ENCODE measurements at regions not wholly inside any gene's neighbourhood (a gene's known extent, or its start where the extent isn't known, plus 50 kb on each side); places are given as distances from the start of the nearest gene placed in this dataset.

DNA sequence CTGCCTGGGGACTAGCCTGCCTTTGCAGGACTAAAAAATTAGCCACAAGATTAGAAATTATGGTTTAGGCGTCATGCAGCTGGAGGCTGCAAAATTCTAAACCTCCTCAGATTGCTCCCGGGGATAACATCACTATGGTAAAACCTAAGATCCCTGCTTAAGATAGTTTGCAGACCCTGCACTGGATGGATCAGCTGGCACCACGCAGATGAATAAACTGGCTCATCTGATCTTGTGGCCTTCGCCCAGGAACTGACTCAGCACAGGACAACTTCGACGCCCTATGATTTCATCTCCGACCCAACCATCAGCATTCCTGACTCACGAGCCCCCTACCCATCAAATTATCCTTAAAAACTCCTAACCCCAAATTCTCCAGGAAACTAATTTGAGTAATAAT lies 482.4 kb downstream of the SPRY1 start:
- no peak for DNase-seq (ENCODE audit: low read depth)

DNA sequence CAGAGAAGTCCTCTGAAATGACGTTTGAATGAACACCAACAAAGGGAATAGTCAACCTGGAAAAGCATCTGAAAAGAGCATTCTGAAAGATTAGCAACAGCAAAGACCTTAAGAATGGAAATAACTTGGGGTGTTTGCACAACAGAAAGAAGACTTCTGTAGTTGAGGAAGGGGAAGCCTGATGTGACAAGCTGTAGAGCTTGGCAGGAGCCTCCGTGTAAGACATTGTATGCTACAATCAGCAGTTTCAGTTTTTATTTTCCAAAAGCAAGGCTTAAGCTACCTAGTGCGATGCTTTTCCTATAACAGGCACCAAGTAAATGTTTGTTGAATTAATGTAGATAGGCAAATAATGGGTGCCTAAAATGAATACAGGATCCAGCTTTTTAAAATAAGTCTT lies 484.0 kb downstream of the SPRY1 start:
- DNase-seq (ENCODE audit: low read depth): no peak

DNA sequence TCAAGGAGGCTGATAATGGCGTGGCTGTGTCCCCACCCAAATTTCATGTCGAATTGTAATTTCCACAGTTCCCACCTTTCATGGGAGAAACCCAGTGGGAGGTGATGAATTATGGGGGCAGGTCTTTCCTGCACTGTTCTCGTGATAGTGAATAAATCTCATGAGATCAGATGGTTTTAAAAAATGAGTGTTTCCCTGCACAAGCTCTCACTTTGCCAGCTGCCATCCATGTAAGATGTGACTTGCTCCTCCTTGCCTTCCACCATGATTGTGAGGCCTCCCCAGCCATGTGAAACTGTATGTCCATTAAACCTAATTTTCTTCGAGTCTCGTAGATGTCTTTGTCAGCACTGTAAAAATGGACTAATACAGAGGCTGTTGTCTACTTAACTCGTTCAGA lies 488.3 kb downstream of the SPRY1 start:
- no peak for DNase-seq (ENCODE audit: low read depth)

DNA sequence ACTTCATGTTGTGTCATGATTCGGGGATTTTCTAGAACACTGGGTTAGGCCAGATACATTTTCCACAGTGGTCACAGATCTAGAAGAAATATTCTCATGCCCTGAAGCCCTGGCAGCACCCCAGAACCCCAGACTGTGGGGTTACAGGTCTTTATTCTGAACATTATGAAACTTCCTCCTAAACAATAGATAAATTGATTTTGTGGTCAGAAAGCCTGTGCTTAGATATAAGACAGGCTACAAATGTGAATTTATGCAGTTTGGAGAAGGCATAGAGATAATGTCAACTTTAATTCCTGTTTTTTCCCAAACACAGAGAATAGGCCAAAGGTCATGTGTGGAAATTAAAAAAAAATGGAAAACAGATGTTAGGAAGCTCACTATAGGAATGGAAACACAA lies 492.9 kb downstream of the SPRY1 start:
- DNase-seq (ENCODE audit: low read depth): no peak

DNA sequence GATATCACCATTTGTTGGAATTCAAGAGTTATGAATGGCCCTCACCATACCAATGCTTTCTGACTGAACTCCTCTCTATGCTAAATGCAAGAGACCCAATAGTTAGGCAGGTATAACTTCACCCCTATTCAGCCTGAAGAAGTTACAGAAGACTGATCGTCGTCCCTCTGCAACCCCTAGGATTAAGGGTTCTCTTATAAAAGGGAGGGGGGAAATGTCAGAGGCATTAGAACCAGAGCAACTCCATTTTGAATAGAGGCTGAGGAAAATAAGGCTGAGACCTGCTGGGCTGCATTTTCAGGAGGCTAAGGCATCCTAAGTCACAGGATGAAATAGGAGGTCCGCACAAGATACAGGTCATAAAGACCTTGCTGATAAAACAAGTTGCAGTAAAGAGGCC lies 494.3 kb downstream of the SPRY1 start:
- no peak for DNase-seq (ENCODE audit: low read depth)

DNA sequence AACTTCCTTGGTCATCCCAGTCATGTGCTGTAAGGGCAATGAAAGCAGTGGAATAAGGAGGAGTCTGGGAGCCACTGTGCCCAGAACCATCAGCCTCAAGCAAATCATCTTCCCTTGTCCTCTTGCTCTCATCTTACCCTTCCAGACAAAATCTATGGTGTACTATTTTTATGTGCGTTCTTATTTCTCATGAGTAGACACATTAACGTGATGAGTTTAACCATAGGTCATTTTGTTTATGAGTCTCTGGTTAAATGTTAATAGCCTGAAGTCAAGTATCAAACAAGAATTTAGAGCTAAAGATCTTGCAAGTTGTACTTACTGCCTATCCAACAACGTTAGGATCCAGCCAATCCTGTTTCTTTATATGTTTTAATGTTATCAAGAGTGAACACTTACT lies 495.3 kb downstream of the SPRY1 start:
- DNase-seq (ENCODE audit: low read depth): no peak

DNA sequence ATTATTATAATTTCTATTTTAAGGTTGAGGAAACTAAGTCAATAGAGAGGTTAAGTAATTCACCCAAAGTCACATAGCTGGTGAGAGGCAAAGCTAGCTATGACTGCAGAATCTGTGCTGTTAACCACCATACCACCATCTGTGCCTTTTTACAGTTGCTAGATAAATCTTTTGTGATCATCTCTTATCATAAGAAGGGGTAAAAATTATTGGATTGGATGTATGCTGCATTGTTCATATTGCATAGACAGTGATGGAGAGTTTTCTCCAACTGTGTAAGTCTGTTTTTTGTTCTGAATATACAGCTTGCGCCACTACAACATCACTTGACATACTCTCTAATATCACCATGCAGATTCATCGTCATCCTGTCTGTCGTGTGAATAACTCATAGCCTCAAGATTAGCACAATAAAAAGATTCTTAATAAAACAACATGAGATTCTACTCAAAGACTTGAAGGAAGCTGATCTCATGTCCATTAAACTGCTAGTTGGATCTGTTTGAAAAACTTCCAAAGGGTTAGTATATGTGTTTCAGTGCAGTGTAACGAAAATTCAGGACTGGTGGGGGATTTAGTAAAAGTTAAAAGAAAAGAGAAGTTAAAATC lies 495.9 kb downstream of the SPRY1 start:
- no peak for DNase-seq (ENCODE audit: low read depth)

DNA sequence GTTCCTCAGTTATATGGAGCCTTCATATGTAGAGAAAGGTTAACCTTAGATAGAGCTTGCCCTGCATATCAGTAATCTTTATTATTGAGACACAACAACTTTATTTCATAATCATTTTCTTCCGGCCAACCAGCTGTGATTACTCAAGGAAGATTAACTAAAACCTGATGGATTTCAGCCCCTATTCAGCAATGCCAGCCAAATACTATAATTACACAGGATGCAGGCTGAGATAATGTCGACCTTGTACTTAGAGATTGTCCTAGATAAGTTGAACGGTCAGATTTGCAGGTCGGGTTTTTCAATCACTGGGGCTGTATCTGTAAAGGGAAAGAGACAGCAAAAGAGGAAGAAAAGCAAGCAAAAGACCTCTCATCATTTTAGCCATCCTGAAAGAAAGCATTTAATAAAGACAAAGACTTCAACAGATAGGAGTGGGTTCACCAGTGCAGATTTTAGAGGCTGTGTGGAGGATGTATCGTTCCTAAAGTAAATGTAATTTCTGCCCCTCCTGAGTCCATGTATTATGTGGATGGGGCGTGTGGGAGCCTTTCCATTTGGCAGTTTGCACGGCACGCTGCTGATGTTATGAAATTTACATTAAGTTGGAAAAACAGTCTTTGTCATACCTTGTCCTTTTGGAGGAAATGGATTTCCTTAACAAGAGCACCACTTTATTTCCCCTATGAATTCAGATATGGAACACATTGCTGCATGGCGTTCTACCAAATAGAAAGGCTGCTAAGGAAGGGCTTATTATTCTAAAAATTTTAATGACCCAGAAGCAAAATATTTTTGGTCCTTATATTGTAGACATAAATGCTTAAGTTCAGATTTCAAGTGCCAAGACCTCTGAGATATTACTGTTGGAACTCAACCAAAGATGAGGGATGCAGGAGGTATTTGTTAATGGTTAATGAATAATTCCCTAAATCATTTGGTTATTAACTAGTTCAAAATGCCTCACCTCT lies 496.7 kb downstream of the SPRY1 start:
- no peak for DNase-seq (ENCODE audit: low read depth)

DNA sequence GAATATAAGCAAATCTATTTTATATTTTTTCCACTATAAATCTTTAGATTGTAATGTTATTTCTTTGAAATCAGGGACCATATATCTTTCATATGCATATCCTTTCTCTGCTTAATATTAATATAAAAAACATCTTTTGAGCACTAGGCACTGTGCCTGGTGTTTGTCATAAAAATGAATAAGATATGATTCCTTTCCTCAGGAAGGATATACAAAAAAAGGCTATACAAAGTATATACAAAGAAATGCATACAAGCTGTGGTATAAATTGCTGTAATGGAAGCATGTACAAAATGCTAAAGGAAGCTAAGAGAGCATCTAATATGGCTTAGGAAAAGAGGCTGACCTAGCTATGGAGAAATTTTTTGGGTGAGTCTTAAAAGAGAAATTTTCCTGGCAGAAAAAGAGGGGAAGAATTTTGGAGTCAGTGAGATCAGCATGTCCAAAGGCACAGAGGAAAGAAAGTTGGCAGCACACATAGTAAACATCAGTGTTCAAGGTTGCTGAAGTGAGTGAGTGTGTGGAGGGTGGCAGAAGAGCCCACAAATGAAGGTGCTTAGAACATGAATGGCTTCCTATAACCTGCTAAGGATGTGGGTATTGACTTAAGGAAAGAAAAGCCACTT lies 500.0 kb downstream of the SPRY1 start:
- DNase-seq (ENCODE audit: low read depth): no peak

DNA sequence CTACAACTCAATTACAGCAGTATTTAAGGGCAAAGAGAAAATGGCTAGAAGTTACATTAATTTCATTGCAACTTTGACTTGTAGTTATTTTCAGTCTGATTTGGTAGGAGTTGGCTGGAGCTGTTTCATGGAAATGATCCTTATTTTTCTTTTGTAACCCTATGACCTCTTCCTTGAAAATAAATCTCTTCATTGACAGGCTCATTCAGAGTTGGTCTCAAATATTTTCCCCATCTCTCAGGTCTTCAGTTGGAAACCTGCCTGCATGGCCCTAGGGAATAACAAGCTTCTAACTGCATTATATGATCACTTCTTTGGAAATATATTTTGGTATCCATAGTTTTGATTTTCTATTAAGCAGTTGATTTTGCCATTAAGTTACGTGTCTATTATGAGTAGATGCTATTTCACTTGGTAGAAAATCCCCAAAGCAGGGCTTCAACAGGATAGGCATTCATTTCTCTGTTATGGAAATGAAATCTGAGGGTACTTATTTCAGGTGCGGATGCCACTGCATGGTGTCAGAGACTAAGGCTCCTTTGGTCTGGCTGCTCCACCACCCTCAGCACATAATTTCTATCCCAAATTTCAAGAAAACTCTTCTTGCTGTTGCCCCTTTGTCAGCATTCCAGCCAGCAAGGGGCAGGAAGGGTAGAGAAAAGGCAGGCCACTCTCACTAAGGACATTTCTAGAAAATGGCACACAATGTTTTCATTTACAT lies 502.5 kb downstream of the SPRY1 start:
- no peak for DNase-seq (ENCODE audit: low read depth)

DNA sequence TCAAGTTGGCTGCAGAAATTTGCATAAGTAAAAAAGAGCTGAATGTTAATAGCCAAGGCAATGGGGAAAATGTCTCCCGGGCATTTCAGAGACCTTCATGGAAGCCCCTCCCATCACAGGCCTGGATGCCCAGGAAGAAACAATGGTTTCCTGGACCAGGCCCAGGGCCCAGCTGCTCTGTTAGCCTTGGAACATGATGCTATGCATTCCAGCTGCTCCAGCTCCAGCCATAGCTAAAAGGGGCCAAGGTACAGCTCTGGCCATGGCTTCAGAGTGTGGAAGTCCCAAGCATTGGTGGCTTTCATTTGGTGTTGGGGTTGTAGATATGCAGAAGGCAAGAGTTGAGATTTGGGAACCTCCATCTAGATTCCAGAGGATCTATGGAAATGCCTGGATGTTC lies 508.3 kb downstream of the SPRY1 start:
- DNase-seq (ENCODE audit: low read depth): no peak

DNA sequence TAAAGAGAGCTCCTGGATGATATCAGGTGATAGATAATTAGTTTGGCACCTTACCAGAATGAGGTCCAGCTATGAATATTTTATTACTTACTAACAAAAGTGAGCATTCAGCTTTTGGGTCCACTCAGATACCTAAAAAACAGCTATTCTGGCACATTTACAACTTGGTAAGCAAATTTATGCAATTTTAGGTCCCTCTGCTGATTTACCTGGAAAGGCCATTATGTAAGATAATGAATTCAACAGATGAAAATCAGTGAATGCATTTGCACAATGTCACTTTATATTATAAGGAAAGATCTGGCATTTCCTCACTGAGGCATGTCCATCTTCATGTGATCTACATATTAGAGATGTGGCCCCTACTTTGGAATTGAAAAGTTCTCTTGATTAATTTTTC lies 517.0 kb downstream of the SPRY1 start:
- DNase-seq (ENCODE audit: low read depth): no peak

DNA sequence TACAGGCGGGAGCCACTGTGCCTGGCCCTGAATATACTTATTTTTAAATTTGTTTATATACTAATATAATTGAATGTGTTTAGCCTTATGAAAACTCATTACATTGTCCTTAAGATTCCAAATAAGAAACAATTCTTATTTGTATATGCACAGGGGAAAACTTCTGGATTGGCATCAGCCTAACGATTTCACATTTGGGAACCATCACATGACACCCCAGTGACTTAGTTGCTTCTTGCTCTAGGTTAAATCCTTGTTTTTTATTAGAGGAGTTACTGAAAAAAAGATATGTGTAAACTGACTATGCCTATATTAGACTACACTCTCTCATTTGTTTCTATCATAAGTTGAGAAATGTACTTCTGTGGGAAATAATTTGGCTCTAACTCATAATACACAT lies 520.2 kb downstream of the SPRY1 start:
- no peak for DNase-seq (ENCODE audit: low read depth)

DNA sequence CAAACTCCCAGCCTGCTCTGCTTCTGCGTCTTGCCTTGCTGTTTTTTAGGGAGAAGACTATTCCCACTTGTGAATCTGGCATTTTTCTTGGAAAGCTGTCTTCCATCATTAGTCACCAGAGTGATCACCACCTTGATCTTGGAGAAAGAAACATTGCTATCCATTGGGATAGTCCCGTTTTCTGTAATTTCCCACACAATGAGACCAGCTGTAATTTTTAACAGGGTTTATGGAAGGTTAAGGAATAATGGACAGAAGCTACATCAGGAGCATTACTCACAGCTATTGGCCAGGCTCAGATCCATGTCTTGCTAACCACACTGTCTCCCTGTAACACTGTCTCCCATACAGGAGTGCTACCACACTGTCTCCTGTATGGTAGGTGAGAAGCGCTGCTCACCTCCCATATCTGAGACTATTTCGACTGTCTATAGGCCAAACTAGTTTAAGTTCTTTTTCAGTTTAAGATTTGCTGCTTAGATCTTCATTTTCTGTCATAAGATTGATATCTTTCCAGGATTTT lies 523.0 kb downstream of the SPRY1 start:
- DNase-seq (ENCODE audit: low read depth): no peak

DNA sequence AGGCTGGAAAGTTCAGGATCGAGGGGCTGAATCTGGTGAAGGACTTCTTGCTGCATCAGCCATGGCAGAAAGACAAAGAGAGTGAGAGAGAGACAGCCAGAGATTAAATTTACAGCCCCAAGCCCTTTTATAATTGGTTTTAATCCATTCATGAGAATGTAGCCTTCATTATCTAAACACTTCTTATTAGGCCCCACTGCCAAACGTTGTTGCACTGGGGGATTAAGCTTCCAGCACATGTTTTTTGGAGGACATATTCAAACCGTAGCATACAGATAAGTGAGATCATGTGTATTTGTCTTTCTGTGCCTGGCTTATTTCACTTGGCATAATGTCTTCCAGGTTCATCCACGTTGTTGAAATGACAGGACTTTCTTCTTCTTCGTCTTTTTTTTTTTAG lies 524.7 kb downstream of the SPRY1 start:
- DNase-seq (ENCODE audit: low read depth): no peak

DNA sequence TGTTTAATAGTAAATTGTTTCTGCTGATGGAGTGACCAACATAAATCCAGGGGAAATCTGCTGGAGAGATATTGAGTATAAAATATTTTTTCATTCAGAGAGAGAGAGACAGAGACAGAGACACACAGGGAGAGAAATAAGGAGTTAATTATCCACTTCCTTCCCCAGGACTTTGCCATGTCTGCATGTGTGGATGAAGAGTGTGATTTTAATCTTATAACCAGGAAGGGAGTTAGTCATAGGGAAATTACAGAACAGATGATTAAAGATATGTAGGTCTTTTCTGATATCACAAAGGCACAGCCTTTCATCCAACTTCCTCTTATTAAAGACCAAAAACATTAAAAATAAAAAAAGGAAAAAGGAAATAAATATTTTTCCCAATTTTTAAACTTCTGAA lies 526.3 kb downstream of the SPRY1 start:
- DNase-seq (ENCODE audit: low read depth): peak; percentile 20

DNA sequence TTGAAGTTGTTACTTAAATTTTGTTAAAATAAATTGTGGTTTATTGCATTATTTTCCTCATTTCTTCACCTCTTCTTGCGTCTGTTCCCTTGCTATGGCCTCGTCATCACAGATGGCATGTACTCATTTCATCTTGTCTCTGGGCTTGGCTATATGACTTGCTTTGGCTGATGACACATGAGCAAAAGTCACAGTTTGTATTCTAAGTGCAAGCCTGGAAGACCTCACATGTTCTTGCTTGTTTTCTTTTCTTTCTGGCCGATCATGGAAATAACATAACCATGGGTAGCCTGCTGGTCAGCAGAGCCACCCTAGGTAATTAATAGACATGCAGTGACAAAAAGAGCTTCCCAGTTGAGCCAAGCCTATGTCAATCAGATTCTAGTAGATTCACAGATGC lies 527.9 kb downstream of the SPRY1 start:
- no peak for DNase-seq (ENCODE audit: low read depth)

DNA sequence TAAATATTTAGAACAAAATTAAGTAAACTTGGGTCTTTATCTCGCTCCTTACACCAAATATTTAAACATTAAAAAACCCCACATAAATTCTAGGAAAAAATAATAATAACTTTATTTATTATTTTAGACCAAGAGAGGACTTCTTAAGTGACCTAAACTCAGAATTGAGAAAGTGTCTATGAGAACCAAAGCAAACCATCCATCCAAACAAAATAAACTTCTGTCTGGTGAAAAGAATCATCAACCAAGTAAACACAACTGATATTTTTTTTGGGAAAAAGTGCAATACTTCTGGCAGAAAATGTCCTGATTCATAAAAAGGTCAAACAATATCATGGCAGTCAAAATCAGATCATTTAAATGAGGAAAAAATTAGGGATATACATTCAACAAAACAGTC lies 533.0 kb downstream of the SPRY1 start:
- DNase-seq (ENCODE audit: low read depth): no peak

DNA sequence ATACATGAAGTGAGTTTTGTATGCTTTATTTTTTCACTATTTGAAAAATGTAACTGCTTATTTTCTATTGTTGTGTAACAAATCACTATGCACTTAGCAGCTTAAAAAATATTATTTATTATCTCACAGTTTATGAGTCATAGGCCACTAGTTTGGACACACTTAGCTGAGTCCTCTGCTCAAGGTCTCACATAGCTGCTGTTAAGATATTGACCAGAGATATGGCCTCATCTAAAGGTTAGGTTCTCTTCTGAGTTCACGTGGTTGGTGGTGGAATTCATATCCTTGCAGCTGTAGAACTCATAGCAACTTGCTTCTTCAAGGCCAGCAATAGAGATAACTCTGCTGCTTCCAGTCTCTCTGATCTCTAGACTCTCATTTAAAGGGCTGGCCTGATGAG lies 534.4 kb downstream of the SPRY1 start:
- no peak for DNase-seq (ENCODE audit: low read depth)

DNA sequence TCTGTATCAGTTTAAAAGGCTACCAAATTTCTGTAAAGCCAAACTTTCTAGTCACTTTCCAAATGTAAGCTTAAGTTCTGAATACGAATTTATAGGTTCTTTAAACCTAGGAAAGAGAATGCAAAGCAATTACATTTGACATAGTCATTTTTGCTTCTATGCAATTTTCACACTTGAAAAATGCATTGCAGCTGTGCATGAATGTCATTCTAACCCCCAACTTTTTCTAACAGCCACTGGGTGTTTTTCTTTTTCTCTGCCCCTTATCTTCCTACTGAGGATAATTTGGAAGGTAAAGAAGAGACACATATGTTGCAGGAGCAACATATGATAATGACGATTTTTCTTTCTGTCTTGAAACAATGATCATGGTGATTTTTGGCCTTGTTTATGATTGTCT lies 537.5 kb downstream of the SPRY1 start:
- no peak for DNase-seq (ENCODE audit: low read depth)

DNA sequence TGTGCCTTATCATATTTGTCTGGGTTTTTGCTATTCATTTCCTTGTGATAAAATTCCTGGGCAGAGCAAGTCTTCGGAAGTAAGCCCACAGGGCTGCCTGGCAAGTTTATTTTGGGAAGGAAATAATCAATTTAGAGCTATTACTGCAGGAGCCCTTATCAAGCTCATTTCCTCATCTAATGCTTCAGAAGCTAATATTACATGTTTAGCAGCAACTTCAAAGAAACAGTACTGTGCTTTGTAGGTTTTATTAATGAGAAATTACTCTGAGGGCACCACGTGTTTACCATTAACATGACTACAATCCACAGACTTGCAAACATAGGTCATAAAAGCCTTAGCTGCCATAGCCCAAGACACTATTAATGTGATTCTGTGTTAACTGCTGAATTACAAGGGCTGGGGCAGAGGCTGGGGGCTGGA lies 540.0 kb downstream of the SPRY1 start:
- no peak for DNase-seq (ENCODE audit: low read depth)

DNA sequence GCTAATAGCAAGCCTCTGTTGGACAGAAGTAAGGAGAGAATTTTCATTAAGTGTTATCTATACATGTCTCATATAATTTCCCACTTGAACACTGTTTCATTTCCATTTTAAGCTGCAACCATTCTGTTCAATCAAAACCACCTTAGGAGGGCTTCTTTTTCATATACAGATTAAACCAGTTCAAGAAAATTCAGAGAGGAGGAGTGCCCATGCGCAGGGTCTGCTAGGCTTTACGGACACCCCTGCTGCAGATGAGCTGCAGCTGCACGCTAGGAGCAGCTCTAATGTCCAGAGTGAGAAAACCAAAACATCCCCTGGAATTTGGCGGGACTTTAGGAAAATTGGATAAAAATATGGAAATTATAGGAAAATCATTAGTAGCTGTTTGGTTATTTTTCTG lies 541.0 kb downstream of the SPRY1 start:
- DNase-seq (ENCODE audit: low read depth): no peak

Data from CMK (cell line).